RWPE2 (cell line): ENCODE measurements at regions not wholly inside any gene's neighbourhood (a gene's known extent, or its start where the extent isn't known, plus 50 kb on each side); places are given as distances from the start of the nearest gene placed in this dataset.

Experiments
- ATAC-seq: fragments of 200-7000 bp; cut with Tn5 transposase; 3 replicates; pipeline ENCODE4 v1.9.1; 2021; ENCODE audit warnings: low read depth
- DNase-seq: peaks from one replicate; pipeline ENCODE4 v3.0.0-alpha.2; 2020; ENCODE audit warnings: low spot score
- H3K27ac ChIP-seq: fragments of 450-650 bp; 2 replicates; pipeline ENCODE4 v1.5.1; 2017; ENCODE audit warnings: mild to moderate bottlenecking; ENCODE audit not compliant: poor library complexity, severe bottlenecking
- H3K27me3 ChIP-seq: fragments of 250-450 bp; sonication (Bioruptor Pico); 2 replicates; pipeline ENCODE4 v1.5.1; 2021; ENCODE audit warnings: mild to moderate bottlenecking, moderate library complexity; ENCODE audit not compliant: insufficient read depth, poor library complexity, severe bottlenecking
- H3K36me3 ChIP-seq: fragments of 250-450 bp; sonication (Bioruptor Pico); 2 replicates; pipeline ENCODE4 v1.5.1; 2020; ENCODE audit warnings: low read depth, mild to moderate bottlenecking, moderate library complexity
- H3K4me1 ChIP-seq: fragments of 250-450 bp; sonication (Bioruptor Pico); 2 replicates; pipeline ENCODE4 v1.5.1; 2021; ENCODE audit warnings: mild to moderate bottlenecking, moderate library complexity; ENCODE audit not compliant: insufficient read depth, poor library complexity, severe bottlenecking
- H3K4me3 ChIP-seq: fragments of 250-450 bp; sonication (Bioruptor Pico); 2 replicates; pipeline ENCODE4 v1.5.1; 2021; ENCODE audit warnings: mild to moderate bottlenecking, moderate library complexity; ENCODE audit not compliant: severe bottlenecking
- H3K9me3 ChIP-seq: fragments of 250-450 bp; sonication (Bioruptor Pico); 2 replicates; pipeline ENCODE4 v1.5.1; 2021; ENCODE audit warnings: mild to moderate bottlenecking, moderate library complexity; ENCODE audit not compliant: severe bottlenecking
- TF ChIP-seq, protein P1 (sequence below): fragments of 450-650 bp; IDR thresholded peaks from one replicate; pipeline ENCODE4 v1.5.1; 2017; ENCODE audit warnings: mild to moderate bottlenecking, moderate library complexity; ENCODE audit not compliant: poor library complexity, severe bottlenecking

DNA sequence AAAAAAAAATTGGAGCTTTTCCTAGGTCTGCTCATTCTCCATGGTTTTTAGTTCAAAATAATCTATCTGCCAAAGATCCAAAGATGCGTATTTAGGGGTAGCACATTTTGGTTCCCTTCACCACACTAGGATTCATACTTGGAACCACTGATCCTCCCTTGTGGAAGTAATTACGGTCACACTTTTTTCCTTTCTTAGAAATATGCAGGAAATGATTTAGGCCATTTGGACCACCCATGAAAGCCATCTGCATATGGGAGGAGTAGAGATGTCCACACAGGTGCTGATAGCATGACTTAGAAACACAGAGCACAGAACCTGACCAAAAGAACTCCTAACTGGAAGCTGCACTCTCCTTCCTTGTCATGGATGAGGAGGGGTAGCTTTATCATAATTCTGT is 105.9 kb upstream of the RAI14 start:
- Histone ChIP-seq H3K27ac (no peak overlapping the region), H3K27me3 (no peaks in the 10 kb centered on the region), H3K4me1 (no peaks in the 10 kb centered on the region), H3K4me3 (no peak overlapping the region), H3K9me3 (no peaks in the 10 kb centered on the region), H3K36me3 (no peaks in the 10 kb centered on the region)
- DNase-seq: no peak
- ATAC-seq: no peak
- TF ChIP-seq, protein P1, sequence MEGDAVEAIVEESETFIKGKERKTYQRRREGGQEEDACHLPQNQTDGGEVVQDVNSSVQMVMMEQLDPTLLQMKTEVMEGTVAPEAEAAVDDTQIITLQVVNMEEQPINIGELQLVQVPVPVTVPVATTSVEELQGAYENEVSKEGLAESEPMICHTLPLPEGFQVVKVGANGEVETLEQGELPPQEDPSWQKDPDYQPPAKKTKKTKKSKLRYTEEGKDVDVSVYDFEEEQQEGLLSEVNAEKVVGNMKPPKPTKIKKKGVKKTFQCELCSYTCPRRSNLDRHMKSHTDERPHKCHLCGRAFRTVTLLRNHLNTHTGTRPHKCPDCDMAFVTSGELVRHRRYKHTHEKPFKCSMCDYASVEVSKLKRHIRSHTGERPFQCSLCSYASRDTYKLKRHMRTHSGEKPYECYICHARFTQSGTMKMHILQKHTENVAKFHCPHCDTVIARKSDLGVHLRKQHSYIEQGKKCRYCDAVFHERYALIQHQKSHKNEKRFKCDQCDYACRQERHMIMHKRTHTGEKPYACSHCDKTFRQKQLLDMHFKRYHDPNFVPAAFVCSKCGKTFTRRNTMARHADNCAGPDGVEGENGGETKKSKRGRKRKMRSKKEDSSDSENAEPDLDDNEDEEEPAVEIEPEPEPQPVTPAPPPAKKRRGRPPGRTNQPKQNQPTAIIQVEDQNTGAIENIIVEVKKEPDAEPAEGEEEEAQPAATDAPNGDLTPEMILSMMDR: no peak

- TF ChIP-seq, protein P1: no peak
These were observed 105.2 kb upstream of the RAI14 start for GRCh38 chr5:34550964-34551363.

GRCh38 chr5:34551911-34552433 is 104.2 kb upstream of the RAI14 start:
- H3K27ac ChIP-seq: no peak overlapping the region
- H3K27me3 ChIP-seq: no peaks in the 10 kb centered on the region
- H3K4me3 ChIP-seq: no peak overlapping the region
- H3K4me1 ChIP-seq: peaks cover 7% of the 10 kb centered on the region
- H3K36me3 ChIP-seq: no peaks in the 10 kb centered on the region
- no peak for ATAC-seq
- DNase-seq: no peak
- TF ChIP-seq, protein P1: no peak
- no peaks in the 10 kb centered on the region for H3K9me3 ChIP-seq

More at GRCh38 chr5:34550964-34551363, 105.2 kb upstream of the RAI14 start:
- peaks cover 5% of the 10 kb centered on the region for H3K4me1 ChIP-seq
- DNase-seq (no peak), ATAC-seq (no peak)
- no peaks in the 10 kb centered on the region for H3K36me3 ChIP-seq
- H3K9me3 ChIP-seq: no peaks in the 10 kb centered on the region
- no peak overlapping the region for H3K4me3 ChIP-seq
- H3K27me3 ChIP-seq: no peaks in the 10 kb centered on the region
- no peak overlapping the region for H3K27ac ChIP-seq

DNA sequence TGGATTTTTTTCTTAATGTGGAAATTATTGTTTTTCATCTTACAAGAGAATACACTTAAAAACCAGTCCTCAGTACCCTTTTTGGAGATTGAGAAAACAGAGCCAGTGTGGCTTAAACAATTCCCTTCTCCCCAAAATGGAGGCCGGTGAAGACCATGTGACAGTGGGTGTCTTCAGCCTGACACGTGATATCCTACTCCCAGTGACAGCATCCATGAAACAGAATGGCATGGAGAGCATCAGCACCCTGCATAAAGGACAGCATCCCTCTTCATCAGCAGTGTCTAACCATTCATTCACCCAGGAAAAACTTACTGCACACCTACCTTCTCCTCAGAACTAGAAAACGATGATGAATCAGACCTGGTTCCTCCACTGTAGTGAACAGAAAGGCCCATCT is 103.4 kb upstream of the RAI14 start:
- Histone ChIP-seq H3K27ac (no peak overlapping the region), H3K9me3 (no peaks in the 10 kb centered on the region), H3K4me3 (no peak overlapping the region), H3K4me1 (peaks cover 7% of the 10 kb centered on the region), H3K27me3 (no peaks in the 10 kb centered on the region), H3K36me3 (no peaks in the 10 kb centered on the region)
- ATAC-seq: 0 out of 3 replicates have a peak, but pooled peaks have one; percentile 19
- TF ChIP-seq, protein P1: no peak
- DNase-seq: no peak

DNA sequence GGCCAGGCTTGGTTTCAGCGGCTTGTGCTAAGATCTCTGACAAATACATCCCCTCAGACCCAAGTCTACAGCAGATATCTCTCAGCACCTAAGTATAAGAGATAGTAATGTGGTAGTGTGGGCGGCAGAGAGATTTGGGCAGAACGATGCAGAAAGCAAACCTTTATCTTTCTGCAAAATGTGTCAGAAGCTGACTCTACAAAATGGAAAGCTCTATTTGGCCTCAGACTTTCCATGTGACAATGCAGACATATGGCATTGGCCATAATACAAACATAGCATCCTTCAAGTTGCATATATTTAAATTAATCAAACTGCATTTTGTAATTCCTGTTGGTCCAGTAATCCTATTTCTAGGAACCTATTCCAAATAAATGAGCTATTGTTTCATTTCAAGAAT is 102.5 kb upstream of the RAI14 start:
- DNase-seq: no peak
- ATAC-seq: no peak
- H3K4me3 ChIP-seq: no peak overlapping the region
- H3K27me3 ChIP-seq: no peaks in the 10 kb centered on the region
- H3K4me1 ChIP-seq: peaks cover 7% of the 10 kb centered on the region
- H3K36me3 ChIP-seq: no peaks in the 10 kb centered on the region
- no peak overlapping the region for H3K27ac ChIP-seq
- no peaks in the 10 kb centered on the region for H3K9me3 ChIP-seq
- TF ChIP-seq, protein P1: no peak
